PC-3 (cell line): ENCODE measurements at regions not wholly inside any gene's neighbourhood (a gene's known extent, or its start where the extent isn't known, plus 50 kb on each side); places are given as distances from the start of the nearest gene placed in this dataset.

Experiments used
- EZH2 ChIP-seq: fragments of 300-600 bp; sonication (generic); IDR thresholded peaks from one replicate; pipeline ENCODE4 v1.6.1; 2017; ENCODE audit warnings: antibody characterized with exemption, mild to moderate bottlenecking, low read length; ENCODE audit not compliant: unreplicated experiment
- EZH2phosphoT487 ChIP-seq: fragments of 300-600 bp; sonication (generic); IDR thresholded peaks from 2 replicates; pipeline ENCODE4 v1.6.1; 2018; ENCODE audit warnings: mild to moderate bottlenecking, antibody characterized with exemption, low read length, borderline replicate concordance
- TF ChIP-seq, protein P1 (sequence below): fragments of 300-600 bp; sonication (generic); conservative IDR thresholded peaks from 2 replicates; pipeline ENCODE4 v1.5.1; 2017; ENCODE audit warnings: antibody characterized with exemption, low read depth, mild to moderate bottlenecking, low read length

DNA sequence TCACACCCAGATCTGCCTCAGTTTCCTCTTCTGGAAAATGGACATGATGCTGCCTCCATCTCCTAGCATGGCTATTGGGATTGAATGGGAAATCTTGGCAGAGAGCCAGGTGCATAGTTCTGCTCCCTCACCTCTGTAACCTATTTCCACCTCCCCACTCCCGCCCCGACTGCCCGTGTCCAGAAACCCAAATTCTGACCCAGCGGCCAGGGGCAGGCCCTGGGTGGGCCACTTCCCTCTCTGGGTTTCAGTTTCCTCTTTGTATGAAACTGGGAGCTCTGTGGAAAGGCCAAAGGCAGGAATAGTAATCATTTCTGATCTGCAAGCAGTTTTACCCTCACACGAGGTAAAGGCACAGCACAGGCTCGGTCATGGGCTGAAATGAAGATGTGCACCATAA, 74.1 kb upstream of the DUSP5 start:
- TF ChIP-seq, protein P1, sequence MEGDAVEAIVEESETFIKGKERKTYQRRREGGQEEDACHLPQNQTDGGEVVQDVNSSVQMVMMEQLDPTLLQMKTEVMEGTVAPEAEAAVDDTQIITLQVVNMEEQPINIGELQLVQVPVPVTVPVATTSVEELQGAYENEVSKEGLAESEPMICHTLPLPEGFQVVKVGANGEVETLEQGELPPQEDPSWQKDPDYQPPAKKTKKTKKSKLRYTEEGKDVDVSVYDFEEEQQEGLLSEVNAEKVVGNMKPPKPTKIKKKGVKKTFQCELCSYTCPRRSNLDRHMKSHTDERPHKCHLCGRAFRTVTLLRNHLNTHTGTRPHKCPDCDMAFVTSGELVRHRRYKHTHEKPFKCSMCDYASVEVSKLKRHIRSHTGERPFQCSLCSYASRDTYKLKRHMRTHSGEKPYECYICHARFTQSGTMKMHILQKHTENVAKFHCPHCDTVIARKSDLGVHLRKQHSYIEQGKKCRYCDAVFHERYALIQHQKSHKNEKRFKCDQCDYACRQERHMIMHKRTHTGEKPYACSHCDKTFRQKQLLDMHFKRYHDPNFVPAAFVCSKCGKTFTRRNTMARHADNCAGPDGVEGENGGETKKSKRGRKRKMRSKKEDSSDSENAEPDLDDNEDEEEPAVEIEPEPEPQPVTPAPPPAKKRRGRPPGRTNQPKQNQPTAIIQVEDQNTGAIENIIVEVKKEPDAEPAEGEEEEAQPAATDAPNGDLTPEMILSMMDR, result no peak
- no peak for TF ChIP-seq EZH2
- no peak for TF ChIP-seq EZH2phosphoT487
